Endothelial cell of umbilical vein (primary cell): ENCODE measurements at regions not wholly inside any gene's neighbourhood (a gene's known extent, or its start where the extent isn't known, plus 50 kb on each side); places are given as distances from the start of the nearest gene placed in this dataset.

Experiments
- BruUV-seq: library from RNA; stranded (reverse); fragments of 400-500 nt; replicated peaks from 2 replicates; lab custom pipeline; 2021; lab: Mats Ljungman, UMichigan
- CTCF ChIA-PET: fragments of 300-600, 350-600 bp; sonication (Branson Sonifier 250); formaldehyde crosslinking; loops from one replicate; lab custom pipeline; 2021; ENCODE audit warnings: antibody characterized with exemption, inconsistent platforms; lab: Charles Lee
- POLR2A ChIA-PET: fragments of 300-600, 350-600 bp; sonication (Branson Sonifier 250); formaldehyde crosslinking; loops from one replicate; lab custom pipeline; 2021; ENCODE audit warnings: antibody characterized with exemption, inconsistent platforms; lab: Charles Lee
- DNase-seq: peaks from one replicate; pipeline ENCODE4 v3.0.0-alpha.2; 2011; ENCODE audit warnings: low read depth, low spot score
- FAIRE-seq: peaks from 2 replicates; lab custom pipeline; 2011; peaks lifted over from hg19 to GRCh38; lab: Jason Lieb, UNC
- H2AFZ ChIP-seq: 2 replicates; pipeline ENCODE4 v1.6.0; 2012; ENCODE audit warnings: low read depth, low read length, control low read depth, inconsistent platforms
- H3K27ac ChIP-seq: 2 replicates; pipeline ENCODE4 v1.5.1; 2011; ENCODE audit warnings: low read depth, mild to moderate bottlenecking, control low read depth, low read length, moderate library complexity; ENCODE audit not compliant: insufficient read depth
- H3K27me3 ChIP-seq, 2 experiments: 2 replicates each; pipeline versions ENCODE4 v1.6.0 to v1.6.1; 2011; ENCODE audit warnings: low read length in 2 of 2, mixed read lengths in 1 of 2; ENCODE audit not compliant: control insufficient read depth in 2 of 2, insufficient read depth in 2 of 2
- H3K36me3 ChIP-seq, 2 experiments: 2 replicates in 1 of 2; 3 replicates in 1 of 2; pipeline ENCODE4 v1.5.1; 2011; ENCODE audit warnings: low read length in 2 of 2, mild to moderate bottlenecking in 1 of 2, moderate library complexity in 1 of 2; ENCODE audit not compliant: control insufficient read depth in 2 of 2, insufficient read depth in 2 of 2; ENCODE audit errors: extremely low read depth in 1 of 2
- H3K4me1 ChIP-seq: 3 replicates; pipeline ENCODE4 v1.5.1; 2011; ENCODE audit warnings: mild to moderate bottlenecking, low read length; ENCODE audit not compliant: control insufficient read depth, insufficient read depth; ENCODE audit errors: extremely low read depth
- H3K4me2 ChIP-seq: 2 replicates; pipeline ENCODE4 v1.6.1; 2011; ENCODE audit warnings: low read length, control low read depth, mixed read lengths; ENCODE audit not compliant: insufficient read depth
- H3K4me3 ChIP-seq, 3 experiments: fragments of 200-600 bp in 1 of 3; sonication (generic), shearing (Covaris generic) in 1 of 3; replicated peaks in 1 of 3; 2 replicates each; pipeline ENCODE4 v1.5.1; 2011 to 2016; ENCODE audit warnings: control low read depth in 3 of 3, low read length in 3 of 3, mild to moderate bottlenecking in 2 of 3, inconsistent platforms in 1 of 3, low read depth in 1 of 3, moderate library complexity in 1 of 3; ENCODE audit not compliant: insufficient read depth in 1 of 3
- H3K79me2 ChIP-seq: 2 replicates; pipeline ENCODE4 v1.6.0; 2012; ENCODE audit warnings: low read length, inconsistent platforms; ENCODE audit not compliant: control insufficient read depth, insufficient read depth
- H3K9ac ChIP-seq: replicated peaks from 2 replicates; pipeline ENCODE3; 2011; ENCODE audit warnings: low read length, control low read depth; ENCODE audit not compliant: insufficient read depth; ENCODE audit errors: extremely low read depth
- H3K9me1 ChIP-seq: replicated peaks from 3 replicates; pipeline ENCODE4 v1.6.0; 2011; ENCODE audit warnings: mild to moderate bottlenecking, low read length; ENCODE audit not compliant: control insufficient read depth, insufficient read depth; ENCODE audit errors: extremely low read depth
- H3K9me3 ChIP-seq: replicated peaks from 2 replicates; pipeline ENCODE4 v1.5.1; 2012; ENCODE audit warnings: low read length, inconsistent platforms; ENCODE audit not compliant: control insufficient read depth, insufficient read depth
- H4K20me1 ChIP-seq: replicated peaks from 2 replicates; pipeline ENCODE3; 2011; ENCODE audit warnings: mild to moderate bottlenecking, low read length; ENCODE audit not compliant: control insufficient read depth, insufficient read depth; ENCODE audit errors: extremely low read depth
- CTCF ChIP-seq, 2 donors: IDR thresholded peaks; 1 replicate in 1 of 2; 2 replicates in 1 of 2; pipeline ENCODE4 v1.5.1; 2011; ENCODE audit warnings: low read length in 2 of 2, mild to moderate bottlenecking in 2 of 2, moderate library complexity in 2 of 2, control low read depth in 1 of 2, inconsistent platforms in 1 of 2, low read depth in 1 of 2; ENCODE audit not compliant: insufficient read depth in 1 of 2; ENCODE audit errors: extremely low read depth in 1 of 2
- EZH2 ChIP-seq: IDR thresholded peaks from 2 replicates; pipeline ENCODE4 v1.6.1; 2012; ENCODE audit warnings: borderline replicate concordance, low read depth, mild to moderate bottlenecking, moderate library complexity, low read length, inconsistent platforms; ENCODE audit not compliant: severe bottlenecking
- FOS ChIP-seq: IDR thresholded peaks from 2 replicates; pipeline ENCODE4 v1.6.1; 2011; ENCODE audit warnings: mild to moderate bottlenecking, low read length, moderate library complexity, borderline replicate concordance; ENCODE audit not compliant: insufficient read depth
- GATA2 ChIP-seq: IDR thresholded peaks from 2 replicates; pipeline ENCODE4 v1.7.0; 2011; ENCODE audit warnings: low read depth, mild to moderate bottlenecking, moderate library complexity, mixed read lengths, low read length; ENCODE audit not compliant: insufficient read length, insufficient read depth
- JUN ChIP-seq: IDR thresholded peaks from 2 replicates; pipeline ENCODE4 v1.6.1; 2011; ENCODE audit warnings: borderline replicate concordance, low read depth; ENCODE audit not compliant: insufficient read length, insufficient read depth
- MAX ChIP-seq: IDR thresholded peaks from 2 replicates; pipeline ENCODE4 v1.6.1; 2011; ENCODE audit not compliant: insufficient read depth, insufficient read length
- MYC ChIP-seq: IDR thresholded peaks from one replicate; pipeline ENCODE4 v1.6.1; 2011; ENCODE audit warnings: mild to moderate bottlenecking, low read depth, low read length
- POLR2A ChIP-seq: IDR thresholded peaks from 2 replicates; pipeline ENCODE4 v1.6.1; 2012; ENCODE audit warnings: low read depth, mild to moderate bottlenecking, control low read depth, low read length
- POLR2AphosphoS5 ChIP-seq: IDR thresholded peaks from 2 replicates; pipeline ENCODE4 v1.6.1; 2012; ENCODE audit warnings: low read depth, mild to moderate bottlenecking, control low read depth, low read length, moderate library complexity; ENCODE audit not compliant: insufficient read depth
- dilution Hi-C: fragments of 300-500 bp; cut with MboI; formaldehyde crosslinking; loops from one replicate; pipeline ENCODE4 v1.15.0; 2019; ENCODE audit warnings: low sequenced_read_pairs; ENCODE audit not compliant: extremely low pct_ligation_motif_present
- intact Hi-C: fragments of 100-400 bp; cut with micrococcal nuclease; formaldehyde crosslinking; loops from one replicate; pipeline ENCODE4 v1.10.0; 2022

GRCh38 chr16:65817799-65818198 lies 548.7 kb upstream of the CDH5 start:
- ChIA-PET POLR2A (no interaction called here), CTCF (no interaction called here)
- no TSS peak for BruUV-seq
- Histone ChIP-seq H3K27me3 (no peaks in the 10 kb centered on the region), H3K9me3 (no peaks in the 10 kb centered on the region), H3K9me1 (no peaks in the 10 kb centered on the region), H3K4me1 (no peaks in the 10 kb centered on the region), H2AFZ (no peak overlapping the region), H3K9ac (no peak overlapping the region), H3K27ac (no peak overlapping the region), H3K79me2 (no peaks in the 10 kb centered on the region), H3K36me3 (no peaks in the 10 kb centered on the region), H4K20me1 (no peaks in the 10 kb centered on the region), H3K4me2 (no peak overlapping the region), H3K4me3 (no peak overlapping the region)
- dilution Hi-C loops, result no loop called here
- no peak for TF ChIP-seq MYC
- no peak for TF ChIP-seq MAX
- TF ChIP-seq POLR2AphosphoS5, result no peak
- TF ChIP-seq EZH2, result no peak
- TF ChIP-seq CTCF (IDR thresholded peaks at IDR 0.05; ENCODE audit: extremely low read depth in 1 of 2, insufficient read depth in 1 of 2, low read depth in 1 of 2, low read length in 2 of 2), result no peak
- no peak for TF ChIP-seq FOS
- no peak for FAIRE-seq
- no peak for DNase-seq
- intact Hi-C loops, result no loop called here

GRCh38 chr16:65817066-65817465 lies 549.4 kb upstream of the CDH5 start:
- Histone ChIP-seq H3K9me1 (no peaks in the 10 kb centered on the region), H3K36me3 (no peaks in the 10 kb centered on the region), H2AFZ (no peak overlapping the region), H3K27me3 (no peaks in the 10 kb centered on the region), H3K9ac (no peak overlapping the region), H3K79me2 (no peaks in the 10 kb centered on the region), H3K4me1 (no peaks in the 10 kb centered on the region), H3K9me3 (no peaks in the 10 kb centered on the region), H4K20me1 (no peaks in the 10 kb centered on the region), H3K4me3 (no peak overlapping the region), H3K4me2 (no peak overlapping the region), H3K27ac (no peak overlapping the region)
- TF ChIP-seq MYC, result no peak
- no peak for TF ChIP-seq CTCF (IDR thresholded peaks at IDR 0.05; ENCODE audit: extremely low read depth in 1 of 2, insufficient read depth in 1 of 2, low read depth in 1 of 2, low read length in 2 of 2)
- TF ChIP-seq MAX, result no peak
- no peak for TF ChIP-seq POLR2AphosphoS5
- no peak for TF ChIP-seq POLR2A
- TF ChIP-seq JUN, result no peak
- no peak for TF ChIP-seq GATA2
- TF ChIP-seq EZH2, result no peak
- TF ChIP-seq FOS, result no peak
- intact Hi-C loops (no loop called here), dilution Hi-C loops (no loop called here)
- CTCF ChIA-PET, result no interaction called here
- POLR2A ChIA-PET, result no interaction called here
- DNase-seq, result no peak
- BruUV-seq, result no TSS peak
- no peak for FAIRE-seq
